ENCODE measurements at regions not wholly inside any gene's neighbourhood (a gene's known extent, or its start where the extent isn't known, plus 50 kb on each side); places are given as distances from the start of the nearest gene placed in this dataset.

GRCh38 chr16:85371948-85372347 lies 241.2 kb upstream of the GSE1 start:
- no peak overlapping the region for H3K4me3 Mint-ChIP-seq
- H3K27me3 Mint-ChIP-seq (ENCODE audit: low read depth): peaks cover 21% of the 10 kb centered on the region
- H3K27ac Mint-ChIP-seq: no peak overlapping the region
- H3K9me3 Mint-ChIP-seq: no peaks in the 10 kb centered on the region
- no peak for TF ChIP-seq CTCF (IDR thresholded peaks at IDR 0.05; ENCODE audit: unreplicated experiment in 3 of 3)
- H3K36me3 Mint-ChIP-seq (ENCODE audit: low read depth): no peaks in the 10 kb centered on the region
- H3K4me1 Mint-ChIP-seq: peaks cover 35% of the 10 kb centered on the region

- no peak overlapping the region for H3K27ac Mint-ChIP-seq
- H3K4me1 Mint-ChIP-seq: peaks cover 37% of the 10 kb centered on the region
- no peak for TF ChIP-seq CTCF (IDR thresholded peaks at IDR 0.05; ENCODE audit: unreplicated experiment in 3 of 3)
- no peaks in the 10 kb centered on the region for H3K9me3 Mint-ChIP-seq
- H3K4me3 Mint-ChIP-seq: no peak overlapping the region
- H3K36me3 Mint-ChIP-seq (ENCODE audit: low read depth): no peaks in the 10 kb centered on the region
- peaks cover 16% of the 10 kb centered on the region for H3K27me3 Mint-ChIP-seq (ENCODE audit: low read depth)
These were observed 240.3 kb upstream of the GSE1 start for GRCh38 chr16:85372627-85373372.

GRCh38 chr16:85373741-85374570 lies 239.2 kb upstream of the GSE1 start:
- TF ChIP-seq CTCF (IDR thresholded peaks at IDR 0.05; ENCODE audit: unreplicated experiment in 3 of 3): no peak
- Mint-ChIP-seq H3K4me1 (peaks cover 42% of the 10 kb centered on the region), H3K36me3 (ENCODE audit: low read depth) (no peaks in the 10 kb centered on the region), H3K4me3 (no peak overlapping the region), H3K9me3 (no peaks in the 10 kb centered on the region), H3K27me3 (ENCODE audit: low read depth) (peaks cover 15% of the 10 kb centered on the region), H3K27ac (peak overlapping the region in 2 of 3 experiments; percentile 66 to 79)

GRCh38 chr16:85374571-85374872 lies 238.6 kb upstream of the GSE1 start:
- Mint-ChIP-seq H3K4me3 (no peak overlapping the region), H3K27ac (peak overlapping the region in 2 of 3 experiments; percentile 66 to 79), H3K4me1 (peaks cover 42% of the 10 kb centered on the region), H3K36me3 (ENCODE audit: low read depth) (no peaks in the 10 kb centered on the region), H3K9me3 (no peaks in the 10 kb centered on the region), H3K27me3 (ENCODE audit: low read depth) (peaks cover 10% of the 10 kb centered on the region)
- TF ChIP-seq CTCF (IDR thresholded peaks at IDR 0.05; ENCODE audit: unreplicated experiment in 3 of 3): no peak

GRCh38 chr16:85375282-85375681 lies 237.8 kb upstream of the GSE1 start:
- H3K9me3 Mint-ChIP-seq: no peaks in the 10 kb centered on the region

More at GRCh38 chr16:85375282-85375681, 237.8 kb upstream of the GSE1 start:
- no peaks in the 10 kb centered on the region for H3K36me3 Mint-ChIP-seq (ENCODE audit: low read depth)
- no peak overlapping the region for H3K4me3 Mint-ChIP-seq
- H3K27me3 Mint-ChIP-seq (ENCODE audit: low read depth): peaks cover 9% of the 10 kb centered on the region
- no peak for TF ChIP-seq CTCF (IDR thresholded peaks at IDR 0.05; ENCODE audit: unreplicated experiment in 3 of 3)
- peaks cover 46% of the 10 kb centered on the region for H3K4me1 Mint-ChIP-seq
- no peak overlapping the region for H3K27ac Mint-ChIP-seq

All from nephron (organoid).